H9 (cell line): ENCODE measurements at regions not wholly inside any gene's neighbourhood (a gene's known extent, or its start where the extent isn't known, plus 50 kb on each side); places are given as distances from the start of the nearest gene placed in this dataset.

Experiments
- DNase-seq: peaks from one replicate; pipeline ENCODE4 v3.0.0-alpha.2; 2017
- H2AFZ ChIP-seq: one replicate; pipeline ENCODE4 v1.6.1; 2013; ENCODE audit warnings: mild to moderate bottlenecking, low read length, control low read depth, moderate library complexity
- H2AK5ac ChIP-seq: 2 replicates; pipeline ENCODE4 v1.6.1; 2013; ENCODE audit warnings: low read length, control low read depth, mixed read lengths; ENCODE audit not compliant: insufficient read length
- H2BK120ac ChIP-seq: one replicate; pipeline ENCODE4 v1.6.1; 2013; ENCODE audit warnings: low read depth, mild to moderate bottlenecking, low read length, control low read depth, inconsistent platforms; ENCODE audit not compliant: poor library complexity, severe bottlenecking
- H2BK12ac ChIP-seq: 2 replicates; pipeline ENCODE4 v1.6.1; 2013; ENCODE audit warnings: low read length, control low read depth, mixed read lengths, low read depth; ENCODE audit not compliant: insufficient read length
- H2BK15ac ChIP-seq: 2 replicates; pipeline ENCODE4 v1.6.1; 2013; ENCODE audit warnings: low read depth, low read length, control low read depth
- H2BK20ac ChIP-seq: one replicate; pipeline ENCODE4 v1.6.1; 2013; ENCODE audit warnings: low read depth, mild to moderate bottlenecking, low read length, control low read depth, inconsistent platforms; ENCODE audit not compliant: poor library complexity, severe bottlenecking
- H2BK5ac ChIP-seq: 2 replicates; pipeline ENCODE4 v1.6.1; 2013; ENCODE audit warnings: low read length, control low read depth, mixed read lengths; ENCODE audit not compliant: insufficient read length
- H3K14ac ChIP-seq: 2 replicates; pipeline ENCODE4 v1.6.1; 2013; ENCODE audit warnings: low read length, control low read depth; ENCODE audit not compliant: insufficient read depth
- H3K18ac ChIP-seq: 2 replicates; pipeline ENCODE4 v1.6.1; 2013; ENCODE audit warnings: low read depth, mild to moderate bottlenecking, mixed read lengths, low read length, control low read depth; ENCODE audit not compliant: insufficient read length
- H3K23ac ChIP-seq: 2 replicates; pipeline ENCODE4 v1.6.1; 2013; ENCODE audit warnings: low read length, control low read depth, mixed read lengths, low read depth; ENCODE audit not compliant: insufficient read length
- H3K23me2 ChIP-seq: 2 replicates; pipeline ENCODE4 v1.6.1; 2013; ENCODE audit warnings: low read depth, mild to moderate bottlenecking, mixed read lengths, low read length, control low read depth; ENCODE audit not compliant: insufficient read length, poor library complexity, severe bottlenecking
- H3K27ac ChIP-seq: 2 replicates; pipeline ENCODE4 v1.5.1; 2013; ENCODE audit warnings: low read length, control low read depth, mixed read lengths, low read depth; ENCODE audit not compliant: insufficient read length
- H3K27me3 ChIP-seq: 2 replicates; pipeline ENCODE4 v1.6.1; 2013; ENCODE audit warnings: low read length, control low read depth, inconsistent platforms; ENCODE audit not compliant: insufficient read depth
- H3K4ac ChIP-seq: 2 replicates; pipeline ENCODE4 v1.6.1; 2013; ENCODE audit warnings: low read depth, mild to moderate bottlenecking, control low read depth, inconsistent platforms, low read length, moderate library complexity
- H3K4me1 ChIP-seq: 2 replicates; pipeline ENCODE4 v1.6.1; 2013; ENCODE audit warnings: low read length, control low read depth, inconsistent platforms; ENCODE audit not compliant: insufficient read depth
- H3K4me2 ChIP-seq: 2 replicates; pipeline ENCODE4 v1.6.1; 2013; ENCODE audit warnings: low read length, control low read depth, mixed read lengths; ENCODE audit not compliant: insufficient read length, insufficient read depth
- H3K56ac ChIP-seq: 2 replicates; pipeline ENCODE4 v1.6.1; 2013; ENCODE audit warnings: low read depth, mild to moderate bottlenecking, mixed read lengths, low read length, control low read depth; ENCODE audit not compliant: insufficient read length
- H3K79me1 ChIP-seq: 2 replicates; pipeline ENCODE4 v1.6.1; 2013; ENCODE audit warnings: low read depth, mild to moderate bottlenecking, moderate library complexity, low read length, control low read depth, inconsistent platforms; ENCODE audit not compliant: insufficient read depth, poor library complexity, severe bottlenecking
- H3K79me2 ChIP-seq: 2 replicates; pipeline ENCODE4 v1.6.1; 2013; ENCODE audit warnings: low read length, control low read depth, inconsistent platforms; ENCODE audit not compliant: insufficient read depth
- H3K9ac ChIP-seq: 2 replicates; pipeline ENCODE4 v1.6.1; 2013; ENCODE audit warnings: low read length, control low read depth, mixed read lengths; ENCODE audit not compliant: insufficient read length; ENCODE audit errors: extremely low read depth
- H3K9me3 ChIP-seq: one replicate; pipeline ENCODE4 v1.6.1; 2013; ENCODE audit warnings: low read depth, low read length, inconsistent platforms; ENCODE audit not compliant: control insufficient read depth
- H3T11ph ChIP-seq: one replicate; pipeline ENCODE4 v1.6.1; 2013; ENCODE audit warnings: mild to moderate bottlenecking, low read length, control low read depth, inconsistent platforms
- H4K20me1 ChIP-seq: one replicate; pipeline ENCODE4 v1.6.1; 2013; ENCODE audit not compliant: control insufficient read depth, insufficient read length, insufficient read depth
- H4K5ac ChIP-seq: 2 replicates; pipeline ENCODE4 v1.6.1; 2013; ENCODE audit warnings: low read depth, mild to moderate bottlenecking, mixed read lengths, low read length, control low read depth; ENCODE audit not compliant: insufficient read length
- H4K8ac ChIP-seq: replicated peaks from 2 replicates; pipeline ENCODE4 v1.6.1; 2013; ENCODE audit warnings: low read length, control low read depth, mixed read lengths, low read depth; ENCODE audit not compliant: insufficient read length
- H4K91ac ChIP-seq: 2 replicates; pipeline ENCODE4 v1.6.1; 2013; ENCODE audit warnings: low read depth, mild to moderate bottlenecking, moderate library complexity, mixed read lengths, low read length, control low read depth; ENCODE audit not compliant: insufficient read length
- H3K27ac Mint-ChIP-seq, 3 experiments: 2 replicates in 2 of 3; 3 replicates in 1 of 3; pipeline ENCODE4 v1.8.0; 2020 to 2021; ENCODE audit warnings: mixed read lengths in 3 of 3, mild to moderate bottlenecking in 1 of 3, moderate library complexity in 1 of 3
- H3K27me3 Mint-ChIP-seq: 2 replicates; pipeline ENCODE4 v1.8.0; 2021; ENCODE audit warnings: low read depth, mild to moderate bottlenecking, moderate library complexity, mixed read lengths
- H3K36me3 Mint-ChIP-seq, 3 experiments: 2 replicates in 2 of 3; 3 replicates in 1 of 3; pipeline ENCODE4 v1.8.0; 2020 to 2021; ENCODE audit warnings: low read depth in 3 of 3, mixed read lengths in 3 of 3; ENCODE audit not compliant: insufficient read depth in 1 of 3
- H3K4me1 Mint-ChIP-seq, 2 experiments: 2 replicates each; pipeline ENCODE4 v1.8.0; 2020; ENCODE audit warnings: mixed read lengths in 2 of 2
- H3K4me3 Mint-ChIP-seq, 2 experiments: 2 replicates in 1 of 2; 3 replicates in 1 of 2; pipeline ENCODE4 v1.8.0; 2020 to 2021; ENCODE audit warnings: mild to moderate bottlenecking in 2 of 2, mixed read lengths in 2 of 2, moderate library complexity in 1 of 2
- H3K9me3 Mint-ChIP-seq, 2 experiments: 2 replicates in 1 of 2; 3 replicates in 1 of 2; pipeline ENCODE4 v1.8.0; 2020; ENCODE audit warnings: mild to moderate bottlenecking in 2 of 2, mixed read lengths in 2 of 2, moderate library complexity in 1 of 2
- CTCF ChIP-seq: fragments of 200-600 bp; sonication (generic); conservative IDR thresholded peaks from 3 replicates; pipeline ENCODE4 v1.8.0; 2021; ENCODE audit warnings: antibody characterized with exemption, mild to moderate bottlenecking
- WGBS: extraction: QIAGEN DNeasy Blood & Tissue Kit; methylation state at CpG from one replicate; pipeline ENCODE4 v1.1.7; 2013; ENCODE audit warnings: missing lambda C conversion rate, low lambda C conversion rate, mixed read lengths; ENCODE audit not compliant: insufficient read length; ENCODE audit errors: extremely low coverage; 5-methylcytosine and 5-hydroxymethylcytosine counted together

DNA sequence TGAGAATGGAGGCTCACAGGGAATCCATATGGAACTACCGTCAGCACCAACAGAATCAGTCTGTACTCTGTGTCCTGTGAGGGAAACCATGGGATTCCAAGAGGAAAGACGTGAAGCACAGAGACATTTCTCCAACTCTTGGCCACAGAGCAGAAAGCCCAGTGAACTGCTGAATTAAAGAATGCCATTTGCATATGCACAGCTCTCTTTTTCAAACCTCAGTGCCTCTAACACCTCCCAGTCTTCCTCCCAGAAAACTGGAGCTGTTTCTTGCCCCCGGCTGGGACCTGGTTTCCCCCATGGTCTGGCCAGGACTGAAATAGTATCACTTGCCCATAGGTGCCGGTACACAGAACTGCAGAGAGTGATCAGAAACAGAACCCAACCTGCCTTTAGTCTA, 69.6 kb upstream of the FER start:
- Histone ChIP-seq H3K79me2 (no peaks in the 10 kb centered on the region), H2BK15ac (no peak overlapping the region; the same call in 1 of the 2 replicates), H3K9me3 (no peaks in the 10 kb centered on the region), H3K23ac (no peak overlapping the region), H4K8ac (no peak overlapping the region), H3K4ac (no peak overlapping the region), H3T11ph (no peak overlapping the region), H3K14ac (no peak overlapping the region), H2AK5ac (no peak overlapping the region), H3K79me1 (no peaks in the 10 kb centered on the region), H2BK20ac (no peak overlapping the region), H3K27me3 (no peaks in the 10 kb centered on the region), H3K27ac (no peak overlapping the region), H2BK12ac (no peak overlapping the region), H3K56ac (no peak overlapping the region), H4K91ac (no peak overlapping the region), H2AFZ (peak overlapping the region; percentile 40), H4K5ac (no peak overlapping the region), H3K4me1 (no peaks in the 10 kb centered on the region), H3K18ac (no peak overlapping the region), H3K9ac (no peak overlapping the region), H4K20me1 (no peaks in the 10 kb centered on the region), H2BK5ac (no peak overlapping the region), H2BK120ac (no peak overlapping the region), H3K4me2 (no peak overlapping the region), H3K23me2 (no peaks in the 10 kb centered on the region)
- peaks cover 0 to 3% of the 10 kb centered on the region in 2 experiments; a peak in 1 of 5 replicates for H3K9me3 Mint-ChIP-seq
- peaks cover 0 to 3% (median 0%) of the 10 kb centered on the region in 3 experiments; a peak in 1 of 7 replicates for H3K36me3 Mint-ChIP-seq
- WGBS = no CpG with 5 or more reads among the region's 4 CpGs
- peaks cover 5 to 16% of the 10 kb centered on the region in 2 experiments for H3K4me1 Mint-ChIP-seq
- no peak overlapping the region for H3K4me3 Mint-ChIP-seq
- TF ChIP-seq CTCF = no peak
- no peak overlapping the region for H3K27ac Mint-ChIP-seq
- DNase-seq = no peak
- H3K27me3 Mint-ChIP-seq = peaks cover 15% of the 10 kb centered on the region
